CD14-positive monocyte (primary cell): ENCODE measurements at regions not wholly inside any gene's neighbourhood (a gene's known extent, or its start where the extent isn't known, plus 50 kb on each side); places are given as distances from the start of the nearest gene placed in this dataset.

Source experiments
- DNase-seq, 3 donors: peaks; one replicate each; pipeline ENCODE4 v3.0.0-alpha.2; 2011 to 2022
- H2AFZ ChIP-seq: 2 replicates; pipeline ENCODE4 v1.6.0; 2012; ENCODE audit warnings: mild to moderate bottlenecking, low read depth, low read length, inconsistent platforms; ENCODE audit not compliant: insufficient read depth, poor library complexity, severe bottlenecking
- H3K27ac ChIP-seq, 2 donors: 1 replicate in 1 of 2; 2 replicates in 1 of 2; pipeline ENCODE4 v1.5.1; 2012 to 2013; ENCODE audit warnings: low read length in 2 of 2, control low read depth in 1 of 2, inconsistent platforms in 1 of 2, low read depth in 1 of 2, mild to moderate bottlenecking in 1 of 2
- H3K27me3 ChIP-seq, 2 donors: one replicate each; pipeline versions ENCODE4 v1.6.0 to v1.6.1; 2011 to 2013; ENCODE audit warnings: low read length in 2 of 2; ENCODE audit not compliant: control insufficient read depth in 2 of 2, insufficient read depth in 2 of 2
- H3K36me3 ChIP-seq, 2 donors: replicated peaks in 1 of 2; 1 replicate in 1 of 2; 2 replicates in 1 of 2; pipeline versions ENCODE4 v1.5.1 to v1.6.1; 2012 to 2013; ENCODE audit warnings: low read length in 2 of 2, control low read depth in 1 of 2, inconsistent platforms in 1 of 2, mild to moderate bottlenecking in 1 of 2; ENCODE audit not compliant: insufficient read depth in 2 of 2, control insufficient read depth in 1 of 2
- H3K4me1 ChIP-seq, 2 donors: 1 replicate in 1 of 2; 2 replicates in 1 of 2; pipeline versions ENCODE4 v1.5.1 to v1.6.1; 2012 to 2013; ENCODE audit warnings: low read length in 2 of 2, control low read depth in 1 of 2, inconsistent platforms in 1 of 2, mild to moderate bottlenecking in 1 of 2, moderate library complexity in 1 of 2; ENCODE audit not compliant: insufficient read depth in 2 of 2, control insufficient read depth in 1 of 2
- H3K4me2 ChIP-seq: replicated peaks from 2 replicates; pipeline ENCODE3; 2012; ENCODE audit warnings: low read length, moderate library complexity, mild to moderate bottlenecking; ENCODE audit not compliant: poor library complexity, severe bottlenecking; ENCODE audit errors: extremely low read depth
- H3K4me3 ChIP-seq, 3 experiments: fragments of 200-600 bp in 1 of 3; sonication (generic) in 1 of 3; replicated peaks in 1 of 3; 1 replicate in 2 of 3; 2 replicates in 1 of 3; pipeline ENCODE4 v1.5.1; 2011 to 2013; ENCODE audit warnings: low read length in 3 of 3, mild to moderate bottlenecking in 3 of 3, control low read depth in 2 of 3, low read depth in 2 of 3, inconsistent platforms in 1 of 3, moderate library complexity in 1 of 3
- H3K79me2 ChIP-seq: 2 replicates; pipeline ENCODE4 v1.6.0; 2012; ENCODE audit warnings: mild to moderate bottlenecking, control low read depth, inconsistent platforms, low read length, moderate library complexity; ENCODE audit not compliant: insufficient read depth
- H3K9ac ChIP-seq: 2 replicates; pipeline ENCODE4 v1.6.0; 2017; ENCODE audit warnings: low read length, mild to moderate bottlenecking; ENCODE audit not compliant: insufficient read depth, poor library complexity, severe bottlenecking
- H3K9me3 ChIP-seq, 2 donors: replicated peaks in 1 of 2; 1 replicate in 1 of 2; 2 replicates in 1 of 2; pipeline versions ENCODE4 v1.5.1 to v1.6.1; 2012 to 2013; ENCODE audit warnings: low read length in 2 of 2, control low read depth in 1 of 2; ENCODE audit not compliant: control insufficient read depth in 1 of 2, insufficient read depth in 1 of 2
- H4K20me1 ChIP-seq: 2 replicates; pipeline ENCODE4 v1.6.0; 2012; ENCODE audit warnings: mild to moderate bottlenecking, low read length, control low read depth, moderate library complexity; ENCODE audit not compliant: insufficient read depth
- H3K27ac Mint-ChIP-seq, 7 donors: one replicate each; pipeline ENCODE4 v1.8.0; 2020; ENCODE audit warnings: mild to moderate bottlenecking in 7 of 7, mixed read lengths in 7 of 7, moderate library complexity in 6 of 7, inconsistent platforms in 2 of 7
- H3K27me3 Mint-ChIP-seq, 3 donors: one replicate each; pipeline ENCODE4 v1.8.0; 2021 to 2022; ENCODE audit warnings: low read depth in 3 of 3, mild to moderate bottlenecking in 3 of 3, mixed read lengths in 3 of 3, moderate library complexity in 3 of 3, inconsistent platforms in 1 of 3
- H3K36me3 Mint-ChIP-seq, 2 donors: one replicate each; pipeline ENCODE4 v1.8.0; 2020; ENCODE audit warnings: mixed read lengths in 2 of 2, inconsistent platforms in 1 of 2, mild to moderate bottlenecking in 1 of 2
- H3K4me1 Mint-ChIP-seq: one replicate; pipeline ENCODE4 v1.8.0; 2020; ENCODE audit warnings: mild to moderate bottlenecking, mixed read lengths
- H3K4me3 Mint-ChIP-seq, 2 donors: one replicate each; pipeline ENCODE4 v1.8.0; 2020; ENCODE audit warnings: mild to moderate bottlenecking in 2 of 2, mixed read lengths in 2 of 2, moderate library complexity in 1 of 2
- H3K9me3 Mint-ChIP-seq, 7 donors: one replicate each; pipeline ENCODE4 v1.8.0; 2020 to 2022; ENCODE audit warnings: mixed read lengths in 7 of 7, mild to moderate bottlenecking in 6 of 7, moderate library complexity in 6 of 7, inconsistent platforms in 2 of 7
- CTCF ChIP-seq: fragments of 200-600 bp; IDR thresholded peaks from one replicate; pipeline ENCODE4 v1.8.0; 2022; ENCODE audit warnings: antibody characterized with exemption, mild to moderate bottlenecking
- WGBS: methylation state at CpG from one replicate; pipeline ENCODE4 v1.1.5; 2013; ENCODE audit warnings: missing lambda C conversion rate; ENCODE audit not compliant: insufficient coverage; 5-methylcytosine and 5-hydroxymethylcytosine counted together
- intact Hi-C, 2 donors: fragments of 100-400 bp; cut with micrococcal nuclease; formaldehyde crosslinking; loops; one replicate each; pipeline versions ENCODE4 v1.15.0 to v1.15.1; 2023

GRCh38 chr2:2572393-2573204 lies 241.5 kb upstream of the MYT1L start:
- H3K27ac Mint-ChIP-seq, result no peak overlapping the region
- peaks cover 26 to 35% of the 10 kb centered on the region in 2 donors for H3K9me3 ChIP-seq
- H3K4me2 ChIP-seq, result no peak overlapping the region
- H3K4me3 Mint-ChIP-seq, result no peak overlapping the region
- H3K4me1 Mint-ChIP-seq, result no peaks in the 10 kb centered on the region
- H3K9me3 Mint-ChIP-seq, result peaks cover 0 to 14% (median 0%) of the 10 kb centered on the region in 7 donors
- 96% methylated on average over 15 of the region's 25 CpGs for WGBS
- no peak overlapping the region for H3K27ac ChIP-seq
- H3K36me3 ChIP-seq, result no peaks in the 10 kb centered on the region
- no peak overlapping the region for H2AFZ ChIP-seq
- H3K79me2 ChIP-seq, result no peaks in the 10 kb centered on the region
- H3K9ac ChIP-seq, result no peak overlapping the region
- H3K4me1 ChIP-seq, result no peaks in the 10 kb centered on the region
- intact Hi-C loops, result no loop called here
- H3K27me3 ChIP-seq, result no peaks in the 10 kb centered on the region
- no peaks in the 10 kb centered on the region for H4K20me1 ChIP-seq
- H3K27me3 Mint-ChIP-seq, result peaks cover 0 to 3% (median 0%) of the 10 kb centered on the region in 3 donors
- H3K36me3 Mint-ChIP-seq, result no peaks in the 10 kb centered on the region
- H3K4me3 ChIP-seq, result no peak overlapping the region
- no peak for DNase-seq
- TF ChIP-seq CTCF, result no peak

GRCh38 chr2:2571301-2572150 lies 240.5 kb upstream of the MYT1L start:
- Mint-ChIP-seq H3K27me3 (peaks cover 0 to 3% (median 0%) of the 10 kb centered on the region in 3 donors), H3K27ac (no peak overlapping the region), H3K4me1 (no peaks in the 10 kb centered on the region), H3K36me3 (no peaks in the 10 kb centered on the region), H3K9me3 (peaks cover 0 to 14% (median 0%) of the 10 kb centered on the region in 7 donors), H3K4me3 (no peak overlapping the region)
- intact Hi-C loops, result no loop called here
- no peak for TF ChIP-seq CTCF
- no peaks in the 10 kb centered on the region for H3K4me1 ChIP-seq
- H3K4me3 ChIP-seq, result no peak overlapping the region
- WGBS, result 95% methylated on average over 39 of the region's 41 CpGs
- peaks cover 26 to 35% of the 10 kb centered on the region in 2 donors for H3K9me3 ChIP-seq
- no peaks in the 10 kb centered on the region for H3K79me2 ChIP-seq
- H3K27ac ChIP-seq, result no peak overlapping the region
- no peak overlapping the region for H3K4me2 ChIP-seq
- H2AFZ ChIP-seq, result no peak overlapping the region
- H3K9ac ChIP-seq, result no peak overlapping the region
- H3K27me3 ChIP-seq, result no peaks in the 10 kb centered on the region
- H4K20me1 ChIP-seq, result no peaks in the 10 kb centered on the region
- DNase-seq, result no peak
- no peaks in the 10 kb centered on the region for H3K36me3 ChIP-seq
